GM21528 (cell line): ENCODE measurements at regions not wholly inside any gene's neighbourhood (a gene's known extent, or its start where the extent isn't known, plus 50 kb on each side); places are given as distances from the start of the nearest gene placed in this dataset.
"Not testable (repeated sequence)": the region's sequence is repeated elsewhere in the genome, so short reads cannot be mapped to it uniquely, and the experiment has no call there.

ENCODE experiments used
- ATAC-seq: cut with Tn5 transposase; IDR thresholded peaks from one replicate; pipeline ENCODE4 v1.9.1; 2021; ENCODE audit warnings: mild to moderate bottlenecking, moderate library complexity; ENCODE audit not compliant: unreplicated experiment, low FRiP score

GRCh38 chr4:107332656-107333055 lies 296.5 kb upstream of the DKK2 start:
- ATAC-seq, result not testable (repeated sequence)

GRCh38 chr4:107330916-107331315 lies 294.8 kb upstream of the DKK2 start:
- no peak for ATAC-seq

- no peak for ATAC-seq
Measured at GRCh38 chr4:107319386-107319785, 283.3 kb upstream of the DKK2 start.

- ATAC-seq, result no peak
Measured at GRCh38 chr4:107318078-107318477, 282.0 kb upstream of the DKK2 start.

- ATAC-seq, result no peak
Measured at GRCh38 chr4:107317611-107318010, 281.5 kb upstream of the DKK2 start.

- ATAC-seq, result no peak
Measured at GRCh38 chr4:107315584-107315983, 279.5 kb upstream of the DKK2 start.

- no peak for ATAC-seq
Measured at GRCh38 chr4:107314156-107314555, 278.0 kb upstream of the DKK2 start.

GRCh38 chr4:107312366-107312765 lies 276.3 kb upstream of the DKK2 start:
- no peak for ATAC-seq

GRCh38 chr4:107304699-107305286 lies 268.7 kb upstream of the DKK2 start:
- ATAC-seq, result no peak

- no peak for ATAC-seq
Measured at GRCh38 chr4:107299646-107300045, 263.5 kb upstream of the DKK2 start.

- no peak for ATAC-seq
Measured at GRCh38 chr4:107292979-107293378, 256.9 kb upstream of the DKK2 start.

GRCh38 chr4:107283587-107284559 lies 247.8 kb upstream of the DKK2 start:
- no peak for ATAC-seq

- ATAC-seq, result no peak
Measured at GRCh38 chr4:107279733-107280132, 243.6 kb upstream of the DKK2 start.

- ATAC-seq, result no peak
Measured at GRCh38 chr4:107278791-107279483, 242.8 kb upstream of the DKK2 start.

- ATAC-seq, result no peak
Measured at GRCh38 chr4:107276052-107276451, 239.9 kb upstream of the DKK2 start.

- ATAC-seq, result no peak
Measured at GRCh38 chr4:107275225-107275624, 239.1 kb upstream of the DKK2 start.

GRCh38 chr4:107270614-107271013 lies 234.5 kb upstream of the DKK2 start:
- ATAC-seq, result no peak

- no peak for ATAC-seq
Measured at GRCh38 chr4:107269175-107269574, 233.1 kb upstream of the DKK2 start.

- ATAC-seq, result no peak
Measured at GRCh38 chr4:107265859-107266258, 229.7 kb upstream of the DKK2 start.

GRCh38 chr4:107261241-107261874 lies 225.2 kb upstream of the DKK2 start:
- no peak for ATAC-seq

GRCh38 chr4:107258359-107258758 lies 222.2 kb upstream of the DKK2 start:
- ATAC-seq, result no peak
